Adrenal gland (tissue), 5 donors: ENCODE measurements at regions not wholly inside any gene's neighbourhood (a gene's known extent, or its start where the extent isn't known, plus 50 kb on each side); places are given as distances from the start of the nearest gene placed in this dataset.

Experiments
- CTCF ChIP-seq, 6 experiments: fragments of 450-650 bp in 4 of 6; fragments of 200-600 bp in 2 of 6; sonication (generic) in 1 of 6; IDR thresholded peaks; 1 replicate in 5 of 6; 2 replicates in 1 of 6; pipeline versions ENCODE4 v1.5.1 to v1.8.0; 2016 to 2021; ENCODE audit warnings: antibody characterized with exemption in 6 of 6, mild to moderate bottlenecking in 2 of 6, moderate library complexity in 1 of 6
- POLR2A ChIP-seq, 2 donors: fragments of 450-650 bp; IDR thresholded peaks; one replicate each; pipeline ENCODE4 v1.6.1; 2017; ENCODE audit warnings: antibody characterized with exemption in 2 of 2, mild to moderate bottlenecking in 2 of 2, moderate library complexity in 1 of 2
- donor health status: DM: no; HTN: no; CAD: no.

- TF ChIP-seq CTCF (IDR thresholded peaks at IDR 0.05), result peak; percentile 22 to 55 (median 44)
- TF ChIP-seq POLR2A (IDR thresholded peaks at IDR 0.05), result no peak
Observed at GRCh38 chrX:33336783-33337182, 125.4 kb upstream of the DMD start.
